Adipocyte (in vitro differentiated cells): ENCODE measurements at regions not wholly inside any gene's neighbourhood (a gene's known extent, or its start where the extent isn't known, plus 50 kb on each side); places are given as distances from the start of the nearest gene placed in this dataset.

ENCODE experiments used
- DNase-seq: peaks from one replicate; pipeline ENCODE4 v3.0.0-alpha.2; 2015; ENCODE audit warnings: low read depth
- H3K27me3 ChIP-seq: replicated peaks from 2 replicates; pipeline ENCODE4 v1.7.0; 2013; ENCODE audit warnings: mild to moderate bottlenecking, low read length, moderate library complexity; ENCODE audit not compliant: control insufficient read depth, insufficient read depth
- H3K36me3 ChIP-seq: 2 replicates; pipeline ENCODE4 v1.7.0; 2013; ENCODE audit warnings: low read length, mild to moderate bottlenecking, moderate library complexity; ENCODE audit not compliant: control insufficient read depth, insufficient read depth, severe bottlenecking
- H3K4me1 ChIP-seq: 2 replicates; pipeline ENCODE4 v1.7.0; 2013; ENCODE audit warnings: mild to moderate bottlenecking, low read length, moderate library complexity; ENCODE audit not compliant: control insufficient read depth, insufficient read depth
- H3K4me3 ChIP-seq: 2 replicates; pipeline ENCODE4 v1.7.0; 2013; ENCODE audit warnings: mild to moderate bottlenecking, low read length, moderate library complexity
- H3K9ac ChIP-seq: 2 replicates; pipeline ENCODE4 v1.7.0; 2013; ENCODE audit warnings: mild to moderate bottlenecking, low read length, moderate library complexity
- H3K9me3 ChIP-seq: 2 replicates; pipeline ENCODE4 v1.7.0; 2013; ENCODE audit warnings: mild to moderate bottlenecking, low read length, moderate library complexity; ENCODE audit not compliant: control insufficient read depth

DNA sequence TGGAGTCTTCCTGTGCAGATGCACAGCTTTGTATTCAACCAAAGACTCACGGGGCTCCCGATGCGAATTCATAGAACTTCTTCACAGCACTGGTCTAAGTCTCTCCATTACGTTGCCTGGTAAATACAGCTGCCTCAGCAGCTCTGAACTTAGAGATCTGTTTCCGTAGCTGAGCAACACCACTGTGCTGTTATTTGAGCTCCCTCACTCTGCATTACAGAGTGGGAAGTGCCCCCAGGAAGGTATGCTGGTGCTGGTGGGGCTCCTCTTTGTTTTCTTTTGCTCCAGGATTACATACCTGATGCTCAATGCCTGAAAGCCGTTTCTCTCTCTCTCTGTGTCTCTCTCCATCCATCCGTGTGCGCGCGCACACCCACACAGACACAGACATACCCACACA is 227.5 kb upstream of the RMST start:
- Histone ChIP-seq H3K9ac (no peak overlapping the region), H3K9me3 (no peaks in the 10 kb centered on the region), H3K27me3 (no peaks in the 10 kb centered on the region), H3K4me1 (no peaks in the 10 kb centered on the region), H3K36me3 (no peaks in the 10 kb centered on the region), H3K4me3 (no peak overlapping the region)
- no peak for DNase-seq

DNA sequence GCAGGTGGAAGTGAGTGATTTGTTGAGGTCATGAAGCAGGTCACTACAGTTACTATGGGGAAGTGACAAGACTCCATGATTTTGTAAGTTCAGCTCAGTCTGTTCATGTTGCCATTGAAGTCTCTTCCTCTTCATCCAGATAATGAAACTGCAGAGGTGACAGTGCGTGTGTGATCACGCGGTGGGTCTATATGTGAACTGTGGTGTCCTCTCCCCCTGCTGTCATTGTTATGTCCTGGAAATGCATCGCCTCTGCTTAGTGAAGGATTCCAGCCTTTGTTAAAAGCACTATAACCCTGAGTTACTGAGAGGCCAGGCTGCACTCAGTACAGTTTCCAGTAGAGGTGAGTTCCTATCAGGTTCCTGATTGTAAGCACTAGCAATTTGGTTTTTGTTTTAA is 216.2 kb upstream of the RMST start:
- no peaks in the 10 kb centered on the region for H3K4me1 ChIP-seq
- no peak for DNase-seq
- no peaks in the 10 kb centered on the region for H3K27me3 ChIP-seq
- no peak overlapping the region for H3K9ac ChIP-seq
- no peaks in the 10 kb centered on the region for H3K9me3 ChIP-seq
- no peaks in the 10 kb centered on the region for H3K36me3 ChIP-seq
- H3K4me3 ChIP-seq = no peak overlapping the region

DNA sequence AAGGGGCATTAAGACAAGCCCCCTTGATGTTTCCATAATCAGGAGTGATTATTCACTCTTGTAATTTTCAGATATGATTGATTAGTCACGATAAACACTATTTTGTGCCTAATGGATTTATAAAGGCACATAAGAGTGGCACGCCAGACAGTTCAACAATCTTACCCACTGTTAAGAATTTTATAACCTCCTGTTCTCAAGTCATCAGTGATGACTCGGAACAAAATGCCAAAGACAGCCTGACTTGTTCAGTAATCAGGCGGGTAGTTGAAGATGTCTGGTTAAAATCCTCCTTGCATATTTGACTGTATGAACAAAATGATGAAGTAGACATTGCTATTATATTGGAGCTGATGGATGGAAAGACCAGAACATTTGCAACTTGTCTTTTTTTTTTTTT is 212.1 kb upstream of the RMST start:
- Histone ChIP-seq H3K9me3 (no peaks in the 10 kb centered on the region), H3K36me3 (no peaks in the 10 kb centered on the region), H3K9ac (no peak overlapping the region), H3K4me3 (no peak overlapping the region), H3K4me1 (no peaks in the 10 kb centered on the region), H3K27me3 (no peaks in the 10 kb centered on the region)
- no peak for DNase-seq

DNA sequence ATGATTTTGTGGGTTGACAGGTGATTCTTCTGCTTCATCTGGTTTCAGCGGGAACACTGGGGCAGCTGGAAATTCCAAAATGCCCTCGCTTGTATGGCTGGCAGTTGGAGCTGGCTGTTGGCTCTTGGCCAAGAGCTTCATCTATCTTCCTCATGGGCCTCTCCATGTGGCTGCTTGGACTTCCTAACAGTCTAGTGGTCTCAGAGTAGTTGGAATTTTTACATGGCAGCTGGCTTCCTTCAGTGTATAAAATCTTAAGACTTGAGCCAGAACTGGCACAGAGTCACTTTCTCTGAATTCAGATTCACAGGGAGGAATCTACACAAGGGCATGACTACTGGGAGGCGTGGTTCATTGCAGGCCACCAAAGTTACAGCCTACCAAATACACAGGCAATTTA is 204.9 kb upstream of the RMST start:
- no peaks in the 10 kb centered on the region for H3K36me3 ChIP-seq
- no peak for DNase-seq
- H3K9ac ChIP-seq = no peak overlapping the region
- no peak overlapping the region for H3K4me3 ChIP-seq
- H3K4me1 ChIP-seq = no peaks in the 10 kb centered on the region
- no peaks in the 10 kb centered on the region for H3K27me3 ChIP-seq
- no peaks in the 10 kb centered on the region for H3K9me3 ChIP-seq

DNA sequence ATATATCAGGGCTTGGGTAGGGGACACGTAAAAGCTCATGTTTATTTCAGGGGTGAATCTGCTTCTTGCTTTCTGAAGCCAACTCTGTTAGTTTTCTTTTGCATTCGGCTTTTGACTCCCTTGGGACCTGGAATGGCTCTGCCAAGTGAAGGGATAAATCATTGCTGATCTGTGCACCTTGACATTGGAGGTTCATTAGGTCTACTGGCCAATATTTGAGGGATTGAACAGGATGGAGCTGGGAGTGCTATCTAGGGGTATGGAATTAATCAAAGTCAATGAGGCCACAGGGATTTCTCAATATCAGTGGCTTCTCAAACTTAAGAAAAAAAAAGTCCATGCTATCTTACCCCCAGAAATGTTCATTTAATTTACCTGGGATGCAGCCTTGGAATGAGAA is 203.5 kb upstream of the RMST start:
- Histone ChIP-seq H3K9me3 (no peaks in the 10 kb centered on the region), H3K27me3 (no peaks in the 10 kb centered on the region), H3K4me1 (no peaks in the 10 kb centered on the region), H3K9ac (no peak overlapping the region), H3K4me3 (no peak overlapping the region), H3K36me3 (no peaks in the 10 kb centered on the region)
- no peak for DNase-seq

DNA sequence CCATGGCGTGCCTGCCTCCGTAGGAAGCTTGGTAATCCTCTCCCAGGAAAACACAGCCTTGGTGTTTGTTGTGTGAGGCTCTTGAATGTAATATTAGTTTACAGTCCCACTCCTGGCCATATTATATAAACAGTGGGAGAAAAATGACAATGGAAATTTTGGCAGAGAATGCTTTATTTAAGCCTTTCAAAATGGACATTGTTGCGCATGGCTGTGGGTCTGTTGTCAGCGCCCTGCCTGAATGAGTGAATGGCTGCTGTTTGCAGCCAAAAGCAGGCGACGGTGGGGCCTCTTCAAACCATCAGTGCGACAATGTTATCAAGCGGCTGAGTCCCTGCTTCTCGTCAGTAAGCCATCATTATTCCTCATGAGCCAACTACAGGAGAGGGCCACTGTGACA is 201.8 kb upstream of the RMST start:
- H3K4me3 ChIP-seq = no peak overlapping the region
- no peak for DNase-seq
- H3K9me3 ChIP-seq = no peaks in the 10 kb centered on the region
- no peak overlapping the region for H3K9ac ChIP-seq
- H3K36me3 ChIP-seq = no peaks in the 10 kb centered on the region
- H3K4me1 ChIP-seq = no peaks in the 10 kb centered on the region
- no peaks in the 10 kb centered on the region for H3K27me3 ChIP-seq

DNA sequence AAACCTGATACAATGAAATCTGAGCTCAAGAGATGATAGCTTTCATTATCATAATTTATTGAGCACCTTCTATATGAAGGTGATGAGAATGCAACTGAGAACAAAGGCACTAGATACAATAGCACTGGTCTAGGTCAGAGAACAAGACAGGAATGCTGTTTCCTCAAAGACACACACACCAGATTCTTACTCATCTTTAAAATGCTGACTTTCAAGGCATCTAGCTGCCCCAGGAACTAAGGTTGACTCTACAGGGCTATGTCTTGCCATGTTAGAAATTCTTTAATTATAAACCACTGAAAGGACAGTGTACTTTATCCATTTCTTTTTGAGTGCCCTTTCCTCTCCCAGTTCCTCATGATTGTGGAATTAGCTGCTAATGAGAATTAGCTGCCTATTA is 195.4 kb upstream of the RMST start:
- Histone ChIP-seq H3K4me3 (no peak overlapping the region), H3K9me3 (no peaks in the 10 kb centered on the region), H3K36me3 (no peaks in the 10 kb centered on the region), H3K4me1 (no peaks in the 10 kb centered on the region), H3K9ac (no peak overlapping the region), H3K27me3 (no peaks in the 10 kb centered on the region)
- no peak for DNase-seq

DNA sequence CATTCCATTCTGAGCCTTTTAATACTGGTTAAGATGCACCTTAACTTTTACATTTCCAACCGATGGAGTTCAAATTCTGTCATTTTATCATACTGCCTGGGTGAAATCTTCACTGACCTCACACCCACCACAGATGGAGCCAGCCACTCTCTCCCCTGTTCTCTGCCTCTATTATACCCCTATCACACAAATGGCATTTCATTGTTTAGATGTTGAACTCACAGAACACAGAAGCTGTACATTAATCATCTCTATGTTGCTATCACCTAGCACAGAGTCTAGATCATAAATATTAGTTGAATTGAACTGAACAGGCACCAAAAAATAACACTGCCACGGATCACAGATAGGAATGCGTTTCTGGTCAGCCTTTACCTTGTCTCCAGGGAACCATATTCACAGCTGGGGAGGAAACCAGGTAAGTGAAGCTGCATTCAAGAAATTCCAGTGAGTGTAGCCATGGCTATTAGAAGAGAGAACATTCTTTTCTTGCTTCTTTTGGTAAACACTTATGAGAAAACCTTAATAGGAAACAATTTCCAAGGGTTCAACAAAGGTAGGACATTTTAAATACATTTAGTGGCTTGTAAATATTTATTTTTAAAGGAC is 194.9 kb upstream of the RMST start:
- H3K36me3 ChIP-seq = no peaks in the 10 kb centered on the region
- no peaks in the 10 kb centered on the region for H3K9me3 ChIP-seq
- H3K4me3 ChIP-seq = no peak overlapping the region
- no peak for DNase-seq
- no peaks in the 10 kb centered on the region for H3K27me3 ChIP-seq
- no peak overlapping the region for H3K9ac ChIP-seq
- H3K4me1 ChIP-seq = no peaks in the 10 kb centered on the region

DNA sequence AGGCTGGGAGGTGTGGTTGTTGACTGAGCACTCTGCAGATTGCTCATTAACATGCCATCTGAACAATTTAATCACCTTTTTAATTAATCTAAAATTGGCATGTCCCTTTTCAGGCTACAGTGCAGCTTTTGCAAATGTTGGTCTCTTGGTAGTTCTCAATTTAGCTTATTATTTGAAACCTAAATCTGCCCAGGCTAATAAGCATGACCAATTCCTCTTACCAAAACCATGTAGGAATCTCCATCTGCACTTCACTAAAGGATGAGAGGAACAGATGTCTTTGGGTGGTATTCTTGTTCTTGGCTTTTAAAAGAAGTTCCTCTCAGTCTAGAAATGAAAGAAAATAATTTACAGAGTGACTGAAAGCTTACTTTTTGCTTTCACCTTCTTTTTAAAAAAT is 190.1 kb upstream of the RMST start:
- H3K4me1 ChIP-seq = no peaks in the 10 kb centered on the region

DNA sequence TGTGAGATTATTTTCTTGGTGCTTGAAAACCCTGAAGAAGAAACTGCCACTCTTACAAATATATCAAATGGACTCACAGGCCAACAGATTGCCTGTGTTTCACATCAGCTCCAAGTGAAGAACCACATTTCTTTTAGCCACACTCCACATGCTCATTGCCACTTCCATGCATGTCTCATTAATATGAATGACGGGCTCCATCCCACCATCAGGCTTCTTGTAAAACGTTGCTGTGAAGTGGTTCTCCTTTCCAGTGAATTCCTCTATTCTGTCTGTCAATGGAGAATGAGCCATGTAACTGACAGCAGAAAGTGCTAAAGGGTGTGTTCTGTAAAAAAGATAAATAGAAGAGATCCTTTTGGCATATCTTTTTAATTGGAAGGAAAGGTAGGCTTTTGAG is 188.2 kb upstream of the RMST start:
- H3K36me3 ChIP-seq = no peaks in the 10 kb centered on the region
- no peaks in the 10 kb centered on the region for H3K9me3 ChIP-seq
- no peak for DNase-seq
- H3K9ac ChIP-seq = no peak overlapping the region
- H3K4me3 ChIP-seq = no peak overlapping the region
- peaks cover 9% of the 10 kb centered on the region for H3K27me3 ChIP-seq
- no peaks in the 10 kb centered on the region for H3K4me1 ChIP-seq

More for the DNA sequence above, 190.1 kb upstream of the RMST start:
- Histone ChIP-seq H3K9ac (no peak overlapping the region), H3K4me3 (no peak overlapping the region), H3K27me3 (peaks cover 5% of the 10 kb centered on the region), H3K9me3 (no peaks in the 10 kb centered on the region), H3K36me3 (no peaks in the 10 kb centered on the region)
- no peak for DNase-seq

DNA sequence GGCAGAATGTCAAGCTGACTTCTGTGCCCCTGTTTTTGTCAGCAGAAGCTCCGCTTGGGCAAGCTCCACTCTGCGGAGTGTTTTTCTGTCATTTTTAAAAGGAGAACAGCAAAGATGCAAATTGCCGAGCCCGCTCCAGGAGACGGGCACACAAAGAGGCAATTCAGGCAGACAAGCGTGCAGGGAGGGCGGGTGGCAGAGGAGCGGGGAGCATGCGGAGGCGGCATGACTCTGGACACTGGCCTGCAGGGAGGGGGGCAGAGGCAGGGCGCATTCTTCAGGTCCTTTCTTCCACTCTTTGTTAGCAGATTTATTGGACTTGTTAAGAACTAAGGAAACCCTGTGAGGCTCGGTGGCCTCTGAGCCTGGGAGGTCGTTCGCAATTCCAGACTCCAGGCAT is 187.3 kb upstream of the RMST start:
- H3K9ac ChIP-seq = no peak overlapping the region
- H3K27me3 ChIP-seq = peaks cover 9% of the 10 kb centered on the region
- H3K36me3 ChIP-seq = no peaks in the 10 kb centered on the region
- no peaks in the 10 kb centered on the region for H3K9me3 ChIP-seq
- no peak overlapping the region for H3K4me3 ChIP-seq
- no peaks in the 10 kb centered on the region for H3K4me1 ChIP-seq
- no peak for DNase-seq
